H9 (cell line): ENCODE measurements at regions not wholly inside any gene's neighbourhood (a gene's known extent, or its start where the extent isn't known, plus 50 kb on each side); places are given as distances from the start of the nearest gene placed in this dataset.

Experiments used
- DNase-seq: peaks from one replicate; pipeline ENCODE4 v3.0.0-alpha.2; 2017
- H2AFZ ChIP-seq: one replicate; pipeline ENCODE4 v1.6.1; 2013; ENCODE audit warnings: mild to moderate bottlenecking, low read length, control low read depth, moderate library complexity
- H2AK5ac ChIP-seq: 2 replicates; pipeline ENCODE4 v1.6.1; 2013; ENCODE audit warnings: low read length, control low read depth, mixed read lengths; ENCODE audit not compliant: insufficient read length
- H2BK120ac ChIP-seq: one replicate; pipeline ENCODE4 v1.6.1; 2013; ENCODE audit warnings: low read depth, mild to moderate bottlenecking, low read length, control low read depth, inconsistent platforms; ENCODE audit not compliant: poor library complexity, severe bottlenecking
- H2BK12ac ChIP-seq: 2 replicates; pipeline ENCODE4 v1.6.1; 2013; ENCODE audit warnings: low read length, control low read depth, mixed read lengths, low read depth; ENCODE audit not compliant: insufficient read length
- H2BK15ac ChIP-seq: 2 replicates; pipeline ENCODE4 v1.6.1; 2013; ENCODE audit warnings: low read depth, low read length, control low read depth
- H2BK20ac ChIP-seq: one replicate; pipeline ENCODE4 v1.6.1; 2013; ENCODE audit warnings: low read depth, mild to moderate bottlenecking, low read length, control low read depth, inconsistent platforms; ENCODE audit not compliant: poor library complexity, severe bottlenecking
- H2BK5ac ChIP-seq: 2 replicates; pipeline ENCODE4 v1.6.1; 2013; ENCODE audit warnings: low read length, control low read depth, mixed read lengths; ENCODE audit not compliant: insufficient read length
- H3K14ac ChIP-seq: 2 replicates; pipeline ENCODE4 v1.6.1; 2013; ENCODE audit warnings: low read length, control low read depth; ENCODE audit not compliant: insufficient read depth
- H3K18ac ChIP-seq: 2 replicates; pipeline ENCODE4 v1.6.1; 2013; ENCODE audit warnings: low read depth, mild to moderate bottlenecking, mixed read lengths, low read length, control low read depth; ENCODE audit not compliant: insufficient read length
- H3K23ac ChIP-seq: 2 replicates; pipeline ENCODE4 v1.6.1; 2013; ENCODE audit warnings: low read length, control low read depth, mixed read lengths, low read depth; ENCODE audit not compliant: insufficient read length
- H3K23me2 ChIP-seq: 2 replicates; pipeline ENCODE4 v1.6.1; 2013; ENCODE audit warnings: low read depth, mild to moderate bottlenecking, mixed read lengths, low read length, control low read depth; ENCODE audit not compliant: insufficient read length, poor library complexity, severe bottlenecking
- H3K27ac ChIP-seq: 2 replicates; pipeline ENCODE4 v1.5.1; 2013; ENCODE audit warnings: low read length, control low read depth, mixed read lengths, low read depth; ENCODE audit not compliant: insufficient read length
- H3K27me3 ChIP-seq: 2 replicates; pipeline ENCODE4 v1.6.1; 2013; ENCODE audit warnings: low read length, control low read depth, inconsistent platforms; ENCODE audit not compliant: insufficient read depth
- H3K4ac ChIP-seq: 2 replicates; pipeline ENCODE4 v1.6.1; 2013; ENCODE audit warnings: low read depth, mild to moderate bottlenecking, control low read depth, inconsistent platforms, low read length, moderate library complexity
- H3K4me1 ChIP-seq: 2 replicates; pipeline ENCODE4 v1.6.1; 2013; ENCODE audit warnings: low read length, control low read depth, inconsistent platforms; ENCODE audit not compliant: insufficient read depth
- H3K4me2 ChIP-seq: 2 replicates; pipeline ENCODE4 v1.6.1; 2013; ENCODE audit warnings: low read length, control low read depth, mixed read lengths; ENCODE audit not compliant: insufficient read length, insufficient read depth
- H3K56ac ChIP-seq: 2 replicates; pipeline ENCODE4 v1.6.1; 2013; ENCODE audit warnings: low read depth, mild to moderate bottlenecking, mixed read lengths, low read length, control low read depth; ENCODE audit not compliant: insufficient read length
- H3K79me1 ChIP-seq: 2 replicates; pipeline ENCODE4 v1.6.1; 2013; ENCODE audit warnings: low read depth, mild to moderate bottlenecking, moderate library complexity, low read length, control low read depth, inconsistent platforms; ENCODE audit not compliant: insufficient read depth, poor library complexity, severe bottlenecking
- H3K79me2 ChIP-seq: 2 replicates; pipeline ENCODE4 v1.6.1; 2013; ENCODE audit warnings: low read length, control low read depth, inconsistent platforms; ENCODE audit not compliant: insufficient read depth
- H3K9ac ChIP-seq: 2 replicates; pipeline ENCODE4 v1.6.1; 2013; ENCODE audit warnings: low read length, control low read depth, mixed read lengths; ENCODE audit not compliant: insufficient read length; ENCODE audit errors: extremely low read depth
- H3K9me3 ChIP-seq: one replicate; pipeline ENCODE4 v1.6.1; 2013; ENCODE audit warnings: low read depth, low read length, inconsistent platforms; ENCODE audit not compliant: control insufficient read depth
- H3T11ph ChIP-seq: one replicate; pipeline ENCODE4 v1.6.1; 2013; ENCODE audit warnings: mild to moderate bottlenecking, low read length, control low read depth, inconsistent platforms
- H4K20me1 ChIP-seq: one replicate; pipeline ENCODE4 v1.6.1; 2013; ENCODE audit not compliant: control insufficient read depth, insufficient read length, insufficient read depth
- H4K5ac ChIP-seq: 2 replicates; pipeline ENCODE4 v1.6.1; 2013; ENCODE audit warnings: low read depth, mild to moderate bottlenecking, mixed read lengths, low read length, control low read depth; ENCODE audit not compliant: insufficient read length
- H4K8ac ChIP-seq: replicated peaks from 2 replicates; pipeline ENCODE4 v1.6.1; 2013; ENCODE audit warnings: low read length, control low read depth, mixed read lengths, low read depth; ENCODE audit not compliant: insufficient read length
- H4K91ac ChIP-seq: 2 replicates; pipeline ENCODE4 v1.6.1; 2013; ENCODE audit warnings: low read depth, mild to moderate bottlenecking, moderate library complexity, mixed read lengths, low read length, control low read depth; ENCODE audit not compliant: insufficient read length
- H3K27ac Mint-ChIP-seq, 3 experiments: 2 replicates in 2 of 3; 3 replicates in 1 of 3; pipeline ENCODE4 v1.8.0; 2020 to 2021; ENCODE audit warnings: mixed read lengths in 3 of 3, mild to moderate bottlenecking in 1 of 3, moderate library complexity in 1 of 3
- H3K27me3 Mint-ChIP-seq: 2 replicates; pipeline ENCODE4 v1.8.0; 2021; ENCODE audit warnings: low read depth, mild to moderate bottlenecking, moderate library complexity, mixed read lengths
- H3K36me3 Mint-ChIP-seq, 3 experiments: 2 replicates in 2 of 3; 3 replicates in 1 of 3; pipeline ENCODE4 v1.8.0; 2020 to 2021; ENCODE audit warnings: low read depth in 3 of 3, mixed read lengths in 3 of 3; ENCODE audit not compliant: insufficient read depth in 1 of 3
- H3K4me1 Mint-ChIP-seq, 2 experiments: 2 replicates each; pipeline ENCODE4 v1.8.0; 2020; ENCODE audit warnings: mixed read lengths in 2 of 2
- H3K4me3 Mint-ChIP-seq, 2 experiments: 2 replicates in 1 of 2; 3 replicates in 1 of 2; pipeline ENCODE4 v1.8.0; 2020 to 2021; ENCODE audit warnings: mild to moderate bottlenecking in 2 of 2, mixed read lengths in 2 of 2, moderate library complexity in 1 of 2
- H3K9me3 Mint-ChIP-seq, 2 experiments: 2 replicates in 1 of 2; 3 replicates in 1 of 2; pipeline ENCODE4 v1.8.0; 2020; ENCODE audit warnings: mild to moderate bottlenecking in 2 of 2, mixed read lengths in 2 of 2, moderate library complexity in 1 of 2
- CTCF ChIP-seq: fragments of 200-600 bp; sonication (generic); conservative IDR thresholded peaks from 3 replicates; pipeline ENCODE4 v1.8.0; 2021; ENCODE audit warnings: antibody characterized with exemption, mild to moderate bottlenecking
- WGBS: extraction: QIAGEN DNeasy Blood & Tissue Kit; methylation state at CpG from one replicate; pipeline ENCODE4 v1.1.7; 2013; ENCODE audit warnings: missing lambda C conversion rate, low lambda C conversion rate, mixed read lengths; ENCODE audit not compliant: insufficient read length; ENCODE audit errors: extremely low coverage; 5-methylcytosine and 5-hydroxymethylcytosine counted together

DNA sequence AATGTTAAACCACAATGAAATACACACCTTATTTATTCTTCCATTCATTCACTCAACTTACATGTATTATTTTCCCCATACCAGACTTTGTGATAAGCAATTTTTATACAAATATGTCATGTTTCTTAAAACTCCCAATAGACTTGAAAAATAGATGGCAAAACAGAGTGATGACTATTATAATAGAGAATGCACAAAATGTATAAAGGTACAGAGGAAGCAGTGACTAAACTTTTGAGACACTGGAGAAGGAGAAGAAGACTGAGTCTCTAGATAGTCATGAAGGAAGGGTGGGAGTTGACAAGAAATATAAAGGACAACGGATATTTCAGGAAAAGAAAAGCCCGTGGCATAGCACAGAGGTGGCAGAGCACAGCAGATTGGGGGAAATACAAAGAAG is 198.1 kb upstream of the SLC39A10 start:
- H3K27ac Mint-ChIP-seq: no peak overlapping the region
- H2BK15ac ChIP-seq: no peak overlapping the region
- no peak overlapping the region for H2BK20ac ChIP-seq
- no peak overlapping the region for H2BK5ac ChIP-seq
- H4K20me1 ChIP-seq: no peaks in the 10 kb centered on the region
- no peak for DNase-seq
- no peak overlapping the region for H3K4me3 Mint-ChIP-seq
- no peak overlapping the region for H3K56ac ChIP-seq
- H2AK5ac ChIP-seq: no peak overlapping the region
- H3K18ac ChIP-seq: no peak overlapping the region
- H3K79me2 ChIP-seq: no peaks in the 10 kb centered on the region
- H4K8ac ChIP-seq: no peak overlapping the region
- H3K79me1 ChIP-seq: no peaks in the 10 kb centered on the region
- no peak overlapping the region for H2BK120ac ChIP-seq
- WGBS: no CpG with 5 or more reads among the region's 2 CpGs
- H3K27ac ChIP-seq: no peak overlapping the region
- TF ChIP-seq CTCF: no peak
- H3K4me1 Mint-ChIP-seq: no peaks in the 10 kb centered on the region
- H2BK12ac ChIP-seq: no peak overlapping the region
- no peaks in the 10 kb centered on the region for H3K4me1 ChIP-seq
- no peak overlapping the region for H3T11ph ChIP-seq
- no peaks in the 10 kb centered on the region for H3K27me3 Mint-ChIP-seq
- no peaks in the 10 kb centered on the region for H3K9me3 ChIP-seq
- no peak overlapping the region for H2AFZ ChIP-seq
- no peaks in the 10 kb centered on the region for H3K36me3 Mint-ChIP-seq
- no peak overlapping the region for H3K23ac ChIP-seq
- no peak overlapping the region for H3K4me2 ChIP-seq
- H4K5ac ChIP-seq: no peak overlapping the region
- no peaks in the 10 kb centered on the region for H3K9me3 Mint-ChIP-seq
- no peaks in the 10 kb centered on the region for H3K23me2 ChIP-seq
- H3K27me3 ChIP-seq: no peaks in the 10 kb centered on the region
- no peak overlapping the region for H3K9ac ChIP-seq
- no peak overlapping the region for H3K14ac ChIP-seq
- no peak overlapping the region for H4K91ac ChIP-seq
- no peak overlapping the region for H3K4ac ChIP-seq
